GM19438 (cell line): ENCODE measurements at regions not wholly inside any gene's neighbourhood (a gene's known extent, or its start where the extent isn't known, plus 50 kb on each side); places are given as distances from the start of the nearest gene placed in this dataset.

Experiments
- ATAC-seq: cut with Tn5 transposase; IDR thresholded peaks from one replicate; pipeline ENCODE4 v1.9.1; 2021; ENCODE audit warnings: low read depth; ENCODE audit not compliant: unreplicated experiment

DNA sequence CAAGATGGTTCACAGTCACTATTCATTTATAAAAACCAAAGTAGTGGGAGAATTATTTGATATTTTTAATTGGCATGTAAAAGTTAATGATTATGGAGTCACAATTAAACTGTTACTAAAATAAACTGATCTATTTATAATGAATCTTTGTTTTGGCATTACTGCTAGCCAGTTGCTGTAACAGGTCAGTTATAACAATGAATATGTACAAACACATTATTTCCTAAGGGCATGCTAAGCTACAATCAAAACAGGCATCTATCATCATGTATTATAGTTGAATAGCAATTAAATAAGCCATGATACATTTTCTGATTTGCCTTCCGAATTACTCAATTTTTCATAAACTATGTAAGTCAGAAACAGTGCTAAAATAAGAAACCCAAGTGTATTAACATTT lies 518.3 kb downstream of the SLC16A7 start:
- ATAC-seq, result no peak

DNA sequence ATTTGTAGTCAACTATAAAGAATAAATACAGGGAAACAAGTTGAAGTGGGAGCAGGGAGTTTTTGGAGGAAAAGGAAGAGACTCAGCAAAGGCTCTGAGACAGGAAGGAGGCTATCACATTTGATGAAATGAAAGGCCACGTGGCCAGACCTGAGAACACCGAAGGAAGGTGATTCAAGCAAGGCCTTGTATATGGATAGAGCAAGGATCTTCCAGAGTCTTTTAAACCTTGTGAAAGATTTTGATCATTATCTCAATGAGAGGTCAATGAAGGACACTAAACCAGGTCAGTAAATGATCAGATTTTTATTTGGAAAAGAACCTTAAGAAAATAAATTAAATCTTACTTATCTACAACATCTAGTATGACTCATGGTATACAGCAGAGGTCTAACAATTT lies 523.5 kb downstream of the SLC16A7 start:
- ATAC-seq, result no peak

DNA sequence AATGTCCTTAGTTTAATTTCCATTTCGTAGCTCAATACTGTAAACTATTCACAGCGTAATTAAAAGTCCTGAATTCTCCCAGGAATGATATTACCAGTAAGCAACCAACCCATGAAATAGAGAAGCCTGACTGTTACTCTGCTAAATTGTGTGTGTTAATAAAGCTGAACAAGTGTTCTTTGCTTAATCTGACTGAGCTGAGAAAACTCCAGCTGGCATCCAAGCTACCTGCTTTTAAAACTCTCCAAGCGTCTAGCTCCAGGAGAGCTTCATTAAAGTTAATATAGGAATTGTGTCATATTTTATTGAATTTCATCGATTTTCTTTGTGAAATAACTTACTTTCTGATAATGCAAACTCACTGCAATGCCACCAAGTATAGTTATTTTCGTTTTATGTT lies 524.4 kb downstream of the SLC16A7 start:
- ATAC-seq, result no peak

DNA sequence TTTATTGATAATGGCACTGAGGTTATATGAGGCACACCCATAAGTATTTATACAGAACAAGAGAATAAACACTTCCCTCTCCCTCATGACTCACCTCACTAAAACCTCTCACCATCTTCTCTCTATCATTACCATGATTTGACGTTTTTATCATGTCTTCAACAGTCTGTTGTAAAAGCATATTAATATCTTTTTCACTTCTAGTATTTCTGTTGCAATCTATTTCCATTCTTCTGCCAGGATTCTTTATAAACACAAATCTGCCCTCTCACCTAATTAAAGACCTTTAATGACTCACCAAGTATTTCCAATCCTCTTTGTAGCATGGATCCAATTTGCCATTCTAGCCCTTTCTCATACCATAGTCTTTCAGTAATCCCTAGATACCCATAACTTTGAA lies 527.7 kb downstream of the SLC16A7 start:
- ATAC-seq, result no peak

DNA sequence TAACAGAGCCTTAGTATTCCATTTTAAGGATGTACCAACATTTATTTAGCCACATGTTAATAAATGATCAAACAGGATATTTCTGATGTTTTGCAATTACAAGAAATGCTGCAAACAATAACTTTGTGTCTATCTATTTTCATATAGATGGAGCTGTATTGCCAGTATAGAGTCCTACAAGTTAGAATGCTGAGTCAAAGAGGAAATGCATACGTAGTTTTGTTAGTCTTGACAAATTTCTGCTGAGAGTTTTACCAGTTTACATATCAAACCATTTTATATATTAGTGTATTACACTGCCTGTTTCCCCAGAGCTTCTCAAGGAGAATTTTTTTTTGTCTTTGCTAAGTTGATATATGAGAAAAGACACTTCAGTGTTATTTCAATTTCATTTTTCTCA lies 541.7 kb downstream of the SLC16A7 start:
- ATAC-seq, result no peak

DNA sequence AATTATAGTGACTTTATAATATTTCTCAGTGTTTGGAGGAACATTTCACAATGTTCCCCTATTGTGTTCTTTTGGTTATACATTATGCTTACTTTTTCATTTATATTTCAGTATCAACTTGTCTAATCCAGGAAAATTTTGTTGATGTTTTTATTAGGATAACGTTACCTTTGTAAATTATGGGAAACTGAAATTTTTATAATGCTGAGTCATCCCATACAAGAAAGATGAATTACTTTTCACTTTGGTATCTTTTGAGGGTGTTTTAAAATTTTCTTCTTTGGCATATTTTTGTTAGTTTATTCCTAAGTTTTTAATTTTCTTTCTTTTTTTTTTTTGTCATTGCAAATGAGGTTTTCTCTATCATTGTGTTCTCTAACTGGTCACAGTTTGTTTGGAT lies 542.7 kb downstream of the SLC16A7 start:
- no peak for ATAC-seq

DNA sequence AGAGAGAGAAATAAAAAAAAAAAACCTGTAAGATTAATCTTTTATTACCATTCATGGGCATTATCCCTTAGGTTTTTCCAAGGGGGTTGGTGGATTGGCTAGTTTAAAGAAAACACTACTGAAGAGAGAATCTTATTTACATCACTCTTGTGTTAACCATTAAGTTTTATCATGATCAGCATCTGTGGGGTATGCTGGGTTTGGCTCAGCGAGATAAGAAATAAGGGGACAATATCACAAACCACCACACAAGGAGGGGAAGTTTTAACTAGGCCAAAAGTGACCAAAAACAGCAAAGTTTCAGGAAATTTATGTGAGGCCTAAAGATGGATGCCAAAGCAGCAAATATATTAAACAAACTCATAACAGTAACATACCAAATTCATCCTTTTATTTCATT lies 548.6 kb downstream of the SLC16A7 start:
- no peak for ATAC-seq

DNA sequence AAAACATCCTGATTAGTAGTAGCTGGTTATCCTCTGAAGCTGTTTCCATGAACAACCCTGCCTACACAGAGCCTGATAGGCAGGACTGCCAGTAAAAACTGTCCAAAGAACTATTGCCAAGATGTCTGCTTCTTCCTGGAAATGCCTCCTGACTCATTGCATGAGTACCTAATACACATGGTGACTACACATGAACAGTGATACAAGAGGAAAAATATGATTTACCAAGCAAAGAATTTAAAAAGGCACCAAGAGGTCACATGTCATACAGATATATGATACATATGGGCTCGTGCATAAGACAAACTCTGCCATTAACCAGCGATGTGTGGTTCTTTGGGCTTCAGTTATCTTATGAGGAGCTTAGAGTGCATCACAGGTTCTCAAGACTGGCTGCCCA lies 552.3 kb downstream of the SLC16A7 start:
- no peak for ATAC-seq

DNA sequence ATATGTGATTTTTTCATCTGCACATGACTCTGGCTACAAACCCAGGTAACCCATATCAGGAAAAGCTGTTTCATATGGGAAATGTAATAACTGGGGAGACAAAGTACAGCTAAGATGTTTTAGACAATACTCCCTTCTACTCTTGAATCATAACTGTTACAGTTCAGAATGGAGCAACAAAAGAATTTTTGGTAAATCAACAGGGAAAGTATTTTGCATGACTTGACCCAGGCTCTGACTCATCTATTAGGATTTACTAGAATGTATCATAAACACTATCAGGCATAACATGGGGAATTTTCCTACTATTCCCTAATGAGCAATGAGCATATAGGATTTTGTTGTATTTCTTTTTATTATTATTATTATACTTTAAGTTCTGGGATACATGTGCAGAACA lies 553.0 kb downstream of the SLC16A7 start:
- no peak for ATAC-seq

DNA sequence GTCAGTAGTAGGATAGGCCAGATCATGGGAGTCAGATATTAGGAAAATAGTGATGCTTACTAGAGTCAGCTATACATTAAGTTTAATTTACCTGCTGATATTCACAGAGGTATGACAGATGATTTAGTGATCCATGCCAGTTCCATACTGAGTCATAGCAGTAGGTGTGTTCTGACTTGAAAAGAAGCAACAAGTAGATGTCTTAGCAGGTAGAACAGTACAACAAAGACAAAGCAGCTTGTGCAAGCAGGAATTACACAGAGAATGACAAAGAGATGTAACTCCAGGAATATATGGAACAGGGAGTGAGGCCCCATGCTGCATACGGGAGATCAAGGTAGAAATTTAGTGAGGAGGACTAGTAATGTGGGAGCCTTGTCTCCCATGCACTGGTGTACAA lies 556.9 kb downstream of the SLC16A7 start:
- no peak for ATAC-seq

DNA sequence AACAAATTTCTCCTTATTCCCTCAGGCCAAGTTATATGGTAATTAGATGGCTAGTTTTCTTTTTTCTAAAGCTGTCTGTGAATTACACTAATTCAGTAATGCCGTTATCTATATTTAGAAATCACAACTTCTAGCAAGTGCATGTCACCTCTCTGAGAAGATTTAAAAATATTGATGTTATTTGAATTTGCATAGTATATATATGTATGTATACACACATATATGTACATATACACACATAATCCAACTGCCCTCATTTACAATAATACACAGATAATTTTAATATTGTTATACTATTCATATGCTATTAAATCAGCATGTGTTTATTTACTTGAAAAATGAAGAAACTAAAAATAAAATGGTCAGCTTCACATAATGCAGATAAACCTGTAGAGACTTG lies 563.9 kb downstream of the SLC16A7 start:
- no peak for ATAC-seq

DNA sequence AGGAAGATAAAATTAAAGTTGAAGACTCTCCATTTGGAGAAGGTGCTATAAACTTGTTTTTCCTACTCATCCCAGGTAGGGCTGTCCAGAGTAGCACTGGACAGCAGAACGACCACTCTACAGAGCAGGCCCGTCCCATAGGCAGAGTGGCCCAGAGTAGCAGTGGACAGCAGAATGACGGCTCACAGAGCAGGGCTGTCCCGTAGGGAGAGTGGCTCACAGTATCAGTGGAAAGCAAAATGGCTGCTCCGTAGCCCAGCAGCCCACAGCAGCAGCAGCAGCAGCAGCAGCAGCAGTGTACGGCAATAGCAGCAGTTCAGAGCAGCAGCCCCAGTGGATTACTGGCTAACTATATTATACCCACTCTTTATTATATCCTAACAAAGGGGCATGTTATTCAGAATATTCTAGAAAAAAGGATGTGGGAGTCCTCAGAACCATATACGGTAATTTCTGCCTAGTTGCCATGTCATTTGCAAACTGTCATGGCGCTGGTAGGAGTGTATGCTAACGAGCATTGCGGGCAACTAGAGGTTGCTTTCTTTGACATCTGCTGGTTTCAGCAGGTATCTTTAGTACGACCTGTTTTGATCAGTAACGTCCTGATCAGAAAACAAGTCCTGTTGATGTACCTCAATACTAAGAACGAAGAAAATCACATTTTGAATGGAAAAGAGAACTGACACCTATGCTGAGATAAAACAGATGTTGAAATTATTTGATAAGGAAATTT lies 567.3 kb downstream of the SLC16A7 start:
- ATAC-seq, result no peak

DNA sequence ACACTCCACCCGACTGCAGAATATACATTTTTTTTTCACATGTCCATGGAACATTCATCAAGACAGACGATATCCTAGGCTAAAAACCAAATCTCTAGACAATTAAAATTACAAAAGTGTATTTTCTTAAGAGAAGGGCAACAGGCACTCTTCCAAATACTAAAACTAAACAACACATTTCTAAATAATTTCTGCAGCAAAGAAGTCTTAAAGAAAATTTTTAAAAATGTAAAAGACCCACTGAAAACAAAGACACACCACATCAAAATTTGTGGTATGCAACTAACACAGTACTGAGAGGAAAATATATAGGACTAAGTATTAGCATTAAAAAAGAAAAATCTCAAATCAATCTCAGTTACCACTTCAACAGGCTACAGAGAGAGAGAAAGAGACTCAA lies 570.0 kb downstream of the SLC16A7 start:
- ATAC-seq, result no peak

DNA sequence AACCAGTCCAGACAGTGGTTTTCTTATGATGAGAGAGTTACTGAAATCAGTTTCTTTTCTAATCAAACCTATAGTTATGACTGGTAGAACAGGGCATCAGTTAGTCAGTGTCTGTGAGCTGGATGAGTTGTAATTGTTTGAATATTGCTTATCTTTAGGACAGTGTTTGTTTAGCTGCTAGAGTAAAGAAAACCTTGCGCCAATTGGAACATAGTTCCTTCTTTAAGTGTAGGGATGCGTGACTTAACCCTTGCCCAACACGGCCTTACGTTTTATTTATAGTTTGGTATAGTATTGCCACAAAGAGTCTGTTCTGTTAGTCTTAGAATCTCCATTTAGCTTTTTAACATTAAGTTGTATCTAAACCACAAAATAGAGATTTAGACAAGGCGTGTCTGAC lies 572.6 kb downstream of the SLC16A7 start:
- no peak for ATAC-seq

DNA sequence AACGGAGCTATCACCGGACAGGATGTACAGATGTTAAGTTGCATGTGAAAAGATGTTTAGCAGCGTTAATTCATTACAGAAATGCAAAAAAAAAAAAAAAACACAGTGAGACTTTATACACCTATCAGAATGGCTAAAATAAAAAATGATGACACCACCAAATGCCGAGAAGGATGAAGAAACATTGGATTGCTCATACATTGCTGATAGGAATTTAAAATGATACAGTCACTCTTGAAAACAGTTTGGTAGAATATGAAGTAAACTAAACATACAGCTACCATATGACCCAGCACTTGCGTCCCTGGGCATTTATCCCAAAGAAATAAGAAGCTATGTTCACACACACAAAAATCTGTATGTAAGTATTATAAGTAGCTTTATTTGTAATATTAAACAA lies 574.1 kb downstream of the SLC16A7 start:
- no peak for ATAC-seq

DNA sequence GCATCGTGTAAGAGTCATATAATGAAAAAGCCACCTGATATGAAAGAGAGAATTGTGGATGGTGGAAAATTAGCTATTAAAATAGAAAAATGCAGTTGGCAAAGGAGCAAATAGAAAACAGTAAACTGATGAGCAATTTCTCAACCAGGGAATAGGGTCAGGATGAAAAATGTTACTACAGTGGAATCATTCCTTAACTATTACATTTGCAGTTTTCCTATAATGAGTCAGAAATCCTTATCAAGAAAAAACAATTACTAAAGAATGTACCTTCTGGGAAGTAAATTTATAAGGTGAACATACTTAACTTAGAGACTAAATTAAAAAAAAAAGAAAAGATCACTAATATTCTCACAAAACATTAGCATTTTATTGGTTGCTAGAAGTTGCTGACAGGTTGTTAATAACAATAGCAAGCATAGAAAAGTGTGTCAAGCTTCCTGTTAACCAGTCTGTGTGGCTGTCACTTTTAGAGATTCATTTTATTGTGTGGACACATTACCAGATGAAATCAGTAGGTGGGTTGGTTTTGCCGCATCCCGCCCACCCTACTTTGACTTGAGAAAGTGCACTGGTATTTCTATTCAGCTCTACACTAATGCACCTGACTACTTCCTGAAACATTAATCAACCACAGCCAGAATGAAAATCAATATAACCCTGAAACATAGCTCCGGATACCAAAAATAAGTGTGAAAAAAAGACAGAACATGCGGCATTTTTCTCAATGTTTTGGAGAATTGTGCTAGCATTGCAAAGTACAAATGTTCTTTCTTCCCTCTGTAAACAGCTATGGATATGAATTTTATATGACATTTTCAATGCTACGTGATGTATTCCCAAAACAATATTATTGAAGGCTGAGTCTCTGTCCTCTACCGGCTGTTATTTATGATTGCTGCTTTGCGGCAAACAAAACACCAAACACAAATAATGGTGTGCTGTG lies 576.7 kb downstream of the SLC16A7 start:
- ATAC-seq, result no peak

DNA sequence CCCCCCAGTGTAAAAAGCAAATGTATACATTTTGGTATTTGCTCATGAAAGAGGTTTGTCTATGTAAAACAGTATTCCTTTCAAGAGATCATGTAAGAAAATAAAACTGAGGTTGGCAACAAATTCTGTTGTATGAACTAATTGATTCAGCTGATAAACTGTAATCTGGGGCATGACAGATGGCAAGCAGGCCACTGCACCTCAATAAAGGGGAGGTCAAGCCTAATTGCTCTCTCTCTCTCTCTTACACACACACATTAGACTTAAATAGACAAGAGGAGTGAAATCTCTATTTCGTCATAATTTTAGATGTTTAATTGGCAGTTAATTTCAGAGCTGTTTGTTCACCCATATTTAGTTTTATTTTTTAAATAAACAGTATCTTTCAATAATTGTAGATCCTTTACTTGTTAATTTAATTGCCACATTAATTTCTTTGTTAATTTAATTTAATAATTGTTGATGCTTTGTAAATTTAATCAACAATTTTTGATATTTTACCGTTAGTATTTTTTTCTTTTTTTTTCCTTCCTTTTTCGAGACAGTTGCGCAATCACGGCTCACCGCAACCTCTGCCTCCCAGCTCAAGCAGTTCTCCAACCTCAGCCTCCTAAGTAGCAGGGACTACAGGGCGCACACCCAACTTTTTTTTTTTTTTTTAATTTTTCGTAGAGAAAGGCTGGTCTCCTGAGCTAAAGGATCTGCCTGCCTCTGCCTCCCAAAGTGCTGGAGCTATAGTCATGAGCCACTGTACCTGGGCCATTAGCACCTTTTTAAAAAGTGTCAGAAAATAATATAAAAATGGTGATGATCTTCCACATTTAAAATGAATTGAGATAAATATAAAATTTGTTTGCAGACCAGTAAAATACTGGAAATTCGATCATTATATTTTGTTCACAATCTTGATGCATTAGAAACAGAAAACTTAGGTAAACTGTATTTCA lies 577.7 kb downstream of the SLC16A7 start:
- no peak for ATAC-seq

DNA sequence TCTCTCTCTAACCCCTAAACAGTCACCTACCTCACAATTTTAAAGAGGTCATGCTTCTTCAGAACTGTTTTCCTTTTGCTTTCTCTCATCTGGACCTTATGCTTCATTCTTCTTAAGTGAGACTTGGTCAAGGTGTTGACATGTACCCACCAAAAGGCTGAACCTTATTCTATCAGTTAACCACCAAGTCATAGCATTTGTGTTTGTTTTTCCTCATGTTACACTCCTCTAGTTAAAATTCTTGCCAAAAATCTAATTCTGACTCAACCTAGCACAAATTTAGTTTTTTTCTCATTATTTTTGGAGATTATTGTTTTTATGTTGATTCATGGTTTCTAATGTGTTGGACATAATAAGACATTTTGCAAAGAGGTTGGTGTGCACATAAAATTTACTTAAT lies 578.6 kb downstream of the SLC16A7 start:
- no peak for ATAC-seq

DNA sequence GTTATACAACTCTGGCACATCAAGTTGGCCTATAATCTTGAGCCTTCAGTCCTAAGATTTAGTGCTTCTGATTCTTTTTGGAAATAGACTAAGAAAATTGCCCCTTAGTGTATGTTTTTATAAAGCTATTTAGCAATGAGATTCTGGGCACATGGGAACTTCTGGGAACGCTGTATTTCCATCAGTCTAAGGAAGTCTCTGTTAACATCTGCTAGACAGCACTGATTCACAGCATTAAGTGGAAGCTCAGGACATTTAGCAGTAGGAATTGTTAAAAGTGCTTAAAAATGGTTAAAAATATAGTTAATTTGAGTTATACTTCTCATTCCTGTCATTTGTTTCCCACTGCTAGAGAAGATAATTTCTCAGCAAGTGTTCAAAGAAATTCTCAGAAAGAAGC lies 579.1 kb downstream of the SLC16A7 start:
- no peak for ATAC-seq

DNA sequence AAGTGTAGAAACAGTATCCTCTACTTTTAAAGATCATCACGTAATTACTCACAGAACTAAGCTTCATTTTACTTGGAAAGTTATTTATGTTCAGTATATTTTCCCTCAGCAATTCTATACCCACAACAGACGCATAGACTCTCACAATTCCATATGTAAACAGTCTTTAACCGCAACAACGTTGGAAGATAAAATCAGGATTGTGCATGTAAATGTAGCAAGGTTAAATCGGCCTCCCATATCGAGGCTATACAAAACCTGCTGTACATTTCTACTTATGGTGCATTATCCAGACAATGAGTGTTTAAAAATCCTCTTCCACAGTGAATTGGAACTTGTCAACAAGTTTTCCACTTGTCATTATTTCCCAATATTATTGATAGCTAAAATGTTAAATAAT lies 581.1 kb downstream of the SLC16A7 start:
- ATAC-seq, result no peak

DNA sequence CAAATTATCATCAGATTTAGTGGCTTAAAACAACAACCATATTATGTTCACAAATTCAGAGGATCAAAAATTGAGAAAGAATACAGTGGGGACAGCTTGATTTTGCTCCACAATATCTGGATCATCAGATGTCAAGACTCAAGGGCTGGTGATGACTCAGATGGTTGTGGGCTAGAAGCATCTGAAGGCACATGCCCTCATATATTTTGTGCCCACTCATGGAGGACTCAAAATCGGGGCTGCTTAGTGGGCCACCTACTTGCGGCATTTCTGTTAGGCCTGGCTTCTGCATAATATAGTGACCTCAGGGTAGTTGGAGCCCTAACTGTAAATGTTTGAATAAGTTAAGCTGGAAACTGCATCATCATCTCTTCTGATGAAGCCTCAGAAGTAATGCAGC lies 584.5 kb downstream of the SLC16A7 start:
- ATAC-seq, result no peak
